ENCODE measurements at regions not wholly inside any gene's neighbourhood (a gene's known extent, or its start where the extent isn't known, plus 50 kb on each side); places are given as distances from the start of the nearest gene placed in this dataset.

- no peaks in the 10 kb centered on the region for H3K27me3 ChIP-seq
- no peak for TF ChIP-seq CTCF (IDR thresholded peaks at IDR 0.05)
- H3K4me3 ChIP-seq: no peak overlapping the region
- H3K9me3 ChIP-seq: no peaks in the 10 kb centered on the region
- H3K27ac ChIP-seq: no peak overlapping the region
- no peaks in the 10 kb centered on the region for H3K36me3 ChIP-seq
- intact Hi-C loops (cut with DNase I): no loop called here
- DNase-seq (no peak), ATAC-seq (no peak)
- H3K4me1 ChIP-seq: no peaks in the 10 kb centered on the region
Observed at GRCh38 chrX:93985344-93986307, 311.6 kb downstream of the FAM133A start.
